NT2/D1 (cell line): ENCODE measurements at regions not wholly inside any gene's neighbourhood (a gene's known extent, or its start where the extent isn't known, plus 50 kb on each side); places are given as distances from the start of the nearest gene placed in this dataset.
"Not testable (repeated sequence)": the region's sequence is repeated elsewhere in the genome, so short reads cannot be mapped to it uniquely, and the experiment has no call there.

Experiments used
- DNase-seq: peaks from one replicate; pipeline ENCODE4 v3.0.0-alpha.2; 2011; ENCODE audit warnings: low read depth, low spot score
- H3K27me3 ChIP-seq: 2 replicates; pipeline ENCODE4 v1.6.0; 2011; ENCODE audit warnings: mild to moderate bottlenecking; ENCODE audit not compliant: insufficient read length, insufficient read depth
- H3K36me3 ChIP-seq: 2 replicates; pipeline ENCODE4 v1.6.1; 2011; ENCODE audit warnings: mild to moderate bottlenecking, low read length, mixed read lengths; ENCODE audit not compliant: insufficient read depth, insufficient read length
- H3K4me1 ChIP-seq: 2 replicates; pipeline ENCODE4 v1.5.1; 2011; ENCODE audit not compliant: insufficient read depth, insufficient read length
- H3K4me3 ChIP-seq: 2 replicates; pipeline ENCODE4 v1.5.1; 2011; ENCODE audit warnings: low read depth; ENCODE audit not compliant: insufficient read length
- H3K9ac ChIP-seq: 2 replicates; pipeline ENCODE4 v1.6.0; 2011; ENCODE audit warnings: low read depth; ENCODE audit not compliant: insufficient read length
- H3K9me3 ChIP-seq: 2 replicates; pipeline ENCODE4 v1.5.1; 2011; ENCODE audit warnings: mild to moderate bottlenecking, low read length; ENCODE audit not compliant: insufficient read depth
- SUZ12 ChIP-seq: IDR thresholded peaks from 2 replicates; pipeline ENCODE4 v1.6.1; 2011; ENCODE audit not compliant: insufficient read length, insufficient read depth; ENCODE audit errors: extremely low read depth
- YY1 ChIP-seq: IDR thresholded peaks from 2 replicates; pipeline ENCODE4 v1.6.1; 2011; ENCODE audit not compliant: insufficient read length, insufficient read depth
- ZNF274 ChIP-seq: IDR thresholded peaks from 2 replicates; pipeline ENCODE4 v1.6.1; 2011; ENCODE audit warnings: mild to moderate bottlenecking, low read depth, low read length

DNA sequence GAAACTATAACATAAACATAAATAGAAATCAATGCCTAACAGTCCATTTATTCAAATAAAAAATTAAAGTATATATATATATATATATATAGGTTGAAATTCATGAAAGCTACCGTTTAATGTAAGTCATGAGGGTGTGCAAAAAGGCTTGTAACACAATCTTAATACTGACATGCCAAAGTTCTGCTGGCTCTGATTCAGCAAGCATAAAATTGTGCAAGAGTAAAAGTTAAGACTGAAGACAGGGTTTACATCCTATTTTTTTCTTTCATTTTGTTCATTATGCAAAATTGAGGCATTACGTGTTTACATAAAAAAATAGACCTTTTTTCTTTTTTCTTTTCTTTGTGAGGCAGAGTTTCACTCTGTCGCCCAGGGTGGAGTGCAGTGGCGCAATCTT is 984.2 kb downstream of the FSCB start:
- no peak for TF ChIP-seq ZNF274
- Histone ChIP-seq H3K4me1 (no peaks in the 10 kb centered on the region), H3K4me3 (no peak overlapping the region), H3K27me3 (no peaks in the 10 kb centered on the region), H3K9me3 (no peaks in the 10 kb centered on the region), H3K36me3 (no peaks in the 10 kb centered on the region), H3K9ac (no peak overlapping the region)
- DNase-seq, result no peak

DNA sequence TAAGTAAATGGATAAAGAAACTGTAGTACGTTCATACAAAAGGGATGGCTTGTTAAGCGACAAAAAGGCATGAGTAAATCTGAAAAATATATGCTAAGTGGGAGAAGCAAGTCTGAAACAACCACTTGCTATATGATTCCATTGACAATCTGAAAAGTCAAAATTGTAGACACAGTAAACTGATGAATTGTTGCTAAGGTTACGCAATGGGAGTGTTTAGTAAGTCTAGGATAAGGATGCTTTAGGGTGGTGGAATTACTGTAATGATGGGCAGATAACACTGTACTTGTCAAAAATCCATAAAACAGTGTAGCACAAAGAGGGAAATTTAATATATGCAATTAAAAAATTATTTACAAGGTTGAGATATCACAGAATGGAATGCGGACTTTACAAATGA is 984.9 kb downstream of the FSCB start:
- DNase-seq, result no peak
- Histone ChIP-seq H3K9me3 (no peaks in the 10 kb centered on the region), H3K36me3 (no peaks in the 10 kb centered on the region), H3K27me3 (no peaks in the 10 kb centered on the region), H3K9ac (no peak overlapping the region), H3K4me1 (no peaks in the 10 kb centered on the region), H3K4me3 (no peak overlapping the region)
- TF ChIP-seq SUZ12, result no peak
- no peak for TF ChIP-seq ZNF274
- no peak for TF ChIP-seq YY1

DNA sequence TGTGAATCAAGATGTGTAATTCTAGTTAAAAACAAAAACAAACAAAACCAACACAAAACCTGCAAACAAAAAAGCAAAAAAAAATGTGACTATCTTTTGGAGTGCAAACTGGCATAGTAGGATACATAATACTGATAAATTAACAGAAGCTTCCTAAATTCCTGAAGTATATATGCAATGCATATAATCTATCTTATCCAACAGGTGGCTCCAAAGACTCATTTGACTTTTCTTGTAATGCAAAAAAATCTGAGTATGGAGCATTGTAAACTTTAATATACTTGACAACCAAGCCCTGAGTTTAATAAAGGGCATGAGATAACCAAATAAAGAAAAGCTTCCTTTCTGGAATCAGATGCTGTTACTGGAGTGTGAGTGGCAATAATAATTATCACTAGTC is 1003.6 kb downstream of the FSCB start:
- TF ChIP-seq SUZ12 (no peak), YY1 (no peak), ZNF274 (no peak)
- H3K27me3 ChIP-seq, result no peaks in the 10 kb centered on the region
- no peaks in the 10 kb centered on the region for H3K9me3 ChIP-seq
- H3K4me3 ChIP-seq, result no peak overlapping the region
- H3K9ac ChIP-seq, result no peak overlapping the region
- no peaks in the 10 kb centered on the region for H3K36me3 ChIP-seq
- H3K4me1 ChIP-seq, result no peaks in the 10 kb centered on the region
- no peak for DNase-seq

DNA sequence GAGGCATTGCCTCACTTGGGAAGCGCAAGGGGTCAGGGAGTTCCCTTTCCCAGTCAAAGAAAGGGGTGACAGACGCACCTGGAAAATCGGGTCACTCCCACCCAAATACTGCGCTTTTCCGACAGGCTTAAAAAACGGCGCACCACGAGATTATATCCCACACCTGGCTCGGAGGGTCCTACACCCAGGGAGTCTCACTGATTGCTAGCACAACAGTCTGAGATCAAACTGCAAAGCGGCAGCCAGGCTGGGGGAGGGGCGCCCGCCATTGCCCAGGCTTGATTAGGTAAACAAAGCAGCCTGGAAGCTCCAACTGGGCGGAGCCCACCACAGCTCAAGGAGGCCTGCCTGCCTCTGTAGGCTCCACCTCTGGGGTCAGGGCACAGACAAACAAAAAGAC is 1014.7 kb downstream of the FSCB start:
- not testable (repeated sequence) for H3K4me3 ChIP-seq, DNase-seq

DNA sequence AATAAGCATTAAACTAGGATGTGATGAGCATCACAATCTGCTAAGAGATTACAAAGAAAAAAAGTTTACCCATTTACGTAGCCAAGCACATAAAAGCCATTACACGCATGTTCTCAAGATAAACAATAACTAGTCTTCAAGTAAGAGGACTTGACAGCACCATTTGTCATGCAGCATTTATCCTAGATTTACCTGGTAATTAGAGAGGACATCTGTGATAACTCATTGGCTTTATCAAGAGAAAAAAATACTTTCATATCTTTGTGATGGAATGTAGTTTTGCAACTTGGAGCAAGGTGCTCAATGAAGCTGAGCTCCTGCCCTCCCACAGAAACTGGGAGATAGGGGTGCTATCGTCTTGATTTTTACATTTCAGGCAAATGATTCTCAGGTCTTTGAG is 1023.7 kb downstream of the FSCB start:
- DNase-seq, result no peak

More for the DNA sequence above, 1014.7 kb downstream of the FSCB start:
- not testable (repeated sequence) for H3K27me3 ChIP-seq, H3K9me3 ChIP-seq, H3K36me3 ChIP-seq, H3K4me1 ChIP-seq, H3K9ac ChIP-seq

DNA sequence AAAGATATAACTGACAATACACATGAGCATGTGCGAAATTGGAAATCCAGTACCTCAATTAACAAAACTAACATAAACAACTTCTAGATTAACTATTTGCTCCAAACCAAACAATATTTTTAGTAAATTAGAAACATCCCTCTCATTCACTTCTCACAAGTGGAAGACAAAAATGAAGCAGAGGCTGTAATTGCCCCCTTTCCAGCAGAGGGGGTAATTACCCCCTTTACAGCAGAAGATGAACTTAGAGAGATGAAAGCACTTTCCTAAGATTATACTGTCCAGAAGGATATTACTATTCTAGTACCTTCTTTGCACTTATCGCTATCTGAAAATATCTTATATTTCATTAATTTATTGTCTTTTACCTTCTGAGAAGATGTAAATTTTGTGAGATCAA is 1025.2 kb downstream of the FSCB start:
- TF ChIP-seq ZNF274, result no peak
- TF ChIP-seq YY1, result no peak
- no peak for TF ChIP-seq SUZ12
- no peak for DNase-seq
- no peak overlapping the region for H3K9ac ChIP-seq

More for the DNA sequence above, 1023.7 kb downstream of the FSCB start:
- Histone ChIP-seq H3K4me1 (no peaks in the 10 kb centered on the region), H3K9ac (no peak overlapping the region), H3K4me3 (no peak overlapping the region), H3K27me3 (no peaks in the 10 kb centered on the region), H3K36me3 (no peaks in the 10 kb centered on the region), H3K9me3 (no peaks in the 10 kb centered on the region)
- TF ChIP-seq ZNF274 (no peak), SUZ12 (no peak), YY1 (no peak)

DNA sequence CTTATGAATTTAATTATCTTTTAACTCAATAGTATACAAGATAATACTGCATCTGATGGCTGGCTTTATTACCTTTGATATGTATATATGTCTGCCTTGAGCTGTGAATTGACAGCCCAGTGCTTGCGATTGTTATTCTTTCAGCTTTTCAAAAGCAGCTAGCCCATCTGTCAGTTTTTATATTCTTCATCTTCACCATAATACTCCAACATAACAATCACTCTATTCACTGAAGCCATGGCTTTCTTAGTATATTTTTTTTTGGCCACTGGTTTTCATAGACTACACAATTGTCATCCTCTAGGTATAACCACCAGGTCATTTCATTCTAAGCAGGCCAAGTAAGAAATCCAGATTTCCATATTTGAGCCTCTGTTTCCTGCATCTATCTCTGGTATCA is 1026.1 kb downstream of the FSCB start:
- H3K36me3 ChIP-seq, result no peaks in the 10 kb centered on the region
- H3K9me3 ChIP-seq, result no peaks in the 10 kb centered on the region
- H3K27me3 ChIP-seq, result no peaks in the 10 kb centered on the region
- no peak for DNase-seq
- TF ChIP-seq SUZ12 (no peak), ZNF274 (no peak), YY1 (no peak)
- H3K9ac ChIP-seq, result no peak overlapping the region
- no peaks in the 10 kb centered on the region for H3K4me1 ChIP-seq
- H3K4me3 ChIP-seq, result no peak overlapping the region

More for the DNA sequence above, 1025.2 kb downstream of the FSCB start:
- no peaks in the 10 kb centered on the region for H3K9me3 ChIP-seq
- H3K4me1 ChIP-seq, result no peaks in the 10 kb centered on the region
- H3K36me3 ChIP-seq, result no peaks in the 10 kb centered on the region
- no peak overlapping the region for H3K4me3 ChIP-seq
- H3K27me3 ChIP-seq, result no peaks in the 10 kb centered on the region

DNA sequence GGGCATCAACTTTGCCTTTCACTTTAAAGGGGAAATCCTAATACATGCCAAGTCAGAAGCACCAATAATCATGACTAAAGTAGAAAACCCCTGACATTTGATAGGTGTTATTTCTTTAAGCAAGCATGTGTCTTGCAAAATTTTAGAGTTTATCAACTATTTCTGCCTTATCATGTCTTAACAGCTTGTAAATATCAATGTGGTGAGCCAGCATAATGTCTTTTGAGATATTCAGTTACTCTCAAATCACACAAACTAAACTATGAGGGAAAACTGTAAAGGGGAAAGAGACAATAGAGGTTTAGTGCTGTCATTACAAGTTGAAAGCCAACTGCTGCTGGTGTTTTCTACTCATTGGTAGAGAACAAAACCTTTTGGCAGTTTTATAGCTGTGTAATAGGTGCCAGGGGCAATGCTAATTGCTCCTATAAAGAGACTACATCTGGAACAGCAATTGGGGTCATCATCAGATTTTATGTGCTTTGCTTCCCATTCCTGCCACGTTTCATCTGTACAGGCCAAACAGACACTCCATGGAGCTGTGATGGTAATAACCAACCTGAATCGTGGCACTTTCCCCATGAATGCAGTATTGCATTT is 1027.4 kb downstream of the FSCB start:
- no peak for TF ChIP-seq YY1
- TF ChIP-seq SUZ12, result no peak
- TF ChIP-seq ZNF274, result no peak
- no peaks in the 10 kb centered on the region for H3K4me1 ChIP-seq
- H3K9ac ChIP-seq, result no peak overlapping the region
- H3K36me3 ChIP-seq, result no peaks in the 10 kb centered on the region
- H3K9me3 ChIP-seq, result no peaks in the 10 kb centered on the region
- DNase-seq, result no peak
- no peaks in the 10 kb centered on the region for H3K27me3 ChIP-seq
- no peak overlapping the region for H3K4me3 ChIP-seq
